Activated naive CD4-positive, alpha-beta T cell (primary cell): ENCODE measurements at regions not wholly inside any gene's neighbourhood (a gene's known extent, or its start where the extent isn't known, plus 50 kb on each side); places are given as distances from the start of the nearest gene placed in this dataset.

Experiments
- DNase-seq, 4 experiments: peaks; one replicate each; lab custom pipeline; 2025; lab: John Stamatoyannopoulos, UW

- DNase-seq = no peak
Observed at GRCh38 chr17:79443026-79443425, 167.8 kb downstream of the RBFOX3 start.

DNA sequence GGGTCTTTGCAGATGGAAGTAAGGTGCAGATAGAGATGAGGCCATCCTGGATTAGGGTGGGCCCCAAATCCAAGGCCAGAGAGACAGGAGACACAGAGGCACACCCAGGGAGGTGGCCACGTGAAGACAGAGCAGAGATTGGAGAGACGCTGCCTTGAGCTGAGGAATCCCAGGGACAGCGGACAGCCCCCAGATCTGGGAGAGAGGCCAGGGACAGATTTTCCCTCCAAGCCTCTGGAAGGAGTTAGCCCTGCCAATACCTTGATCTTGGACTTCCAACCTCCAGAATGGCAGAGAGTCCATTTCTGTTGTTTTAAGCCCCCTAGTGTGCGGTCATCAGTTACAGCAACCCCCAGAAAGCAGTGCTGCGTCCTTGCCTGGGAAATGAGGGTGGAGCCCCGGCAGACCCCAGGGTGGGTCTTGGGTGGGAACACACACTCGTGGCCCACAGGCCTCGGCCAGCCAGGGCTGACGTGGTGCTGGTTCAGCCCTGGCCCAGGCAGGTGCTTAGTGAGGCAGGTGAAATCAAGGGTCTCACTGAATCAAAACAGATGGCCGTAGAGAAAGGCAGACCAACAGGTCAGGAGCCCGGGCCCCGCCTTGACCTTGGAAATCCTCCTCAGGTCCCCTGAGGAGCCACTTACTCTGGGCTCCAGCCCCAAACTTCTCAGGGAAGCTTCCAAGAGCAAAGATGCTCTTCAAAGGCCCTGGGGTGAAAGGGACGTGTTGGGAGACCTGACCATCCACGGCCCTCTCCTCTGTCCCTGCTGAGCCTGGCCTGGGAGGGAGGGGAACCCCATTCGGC, 169.3 kb downstream of the RBFOX3 start:
- DNase-seq = no peak

GRCh38 chr17:79440251-79440650, 170.6 kb downstream of the RBFOX3 start:
- no peak for DNase-seq

GRCh38 chr17:79439493-79439892, 171.4 kb downstream of the RBFOX3 start:
- no peak for DNase-seq

GRCh38 chr17:79438546-79439334, 172.1 kb downstream of the RBFOX3 start:
- no peak for DNase-seq

DNA sequence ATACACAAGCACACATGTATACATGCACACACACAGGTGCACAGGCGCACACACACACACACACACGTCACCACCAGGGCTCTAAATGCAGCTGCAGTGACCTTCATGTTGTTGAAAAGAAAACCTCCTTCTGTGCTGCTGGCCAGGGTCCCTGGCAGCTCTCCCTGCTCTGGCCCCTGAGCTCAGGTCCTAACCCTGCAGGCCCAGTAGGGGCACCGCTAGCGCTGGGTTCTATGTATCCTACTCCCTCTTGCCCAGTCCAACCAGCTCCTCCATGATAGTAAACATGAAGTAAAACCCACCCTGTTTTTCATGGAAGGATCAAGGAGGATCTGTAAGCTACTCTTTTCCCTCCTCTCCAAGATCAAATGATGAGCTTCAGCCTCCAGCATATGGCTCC, 172.8 kb downstream of the RBFOX3 start:
- DNase-seq = no peak

DNA sequence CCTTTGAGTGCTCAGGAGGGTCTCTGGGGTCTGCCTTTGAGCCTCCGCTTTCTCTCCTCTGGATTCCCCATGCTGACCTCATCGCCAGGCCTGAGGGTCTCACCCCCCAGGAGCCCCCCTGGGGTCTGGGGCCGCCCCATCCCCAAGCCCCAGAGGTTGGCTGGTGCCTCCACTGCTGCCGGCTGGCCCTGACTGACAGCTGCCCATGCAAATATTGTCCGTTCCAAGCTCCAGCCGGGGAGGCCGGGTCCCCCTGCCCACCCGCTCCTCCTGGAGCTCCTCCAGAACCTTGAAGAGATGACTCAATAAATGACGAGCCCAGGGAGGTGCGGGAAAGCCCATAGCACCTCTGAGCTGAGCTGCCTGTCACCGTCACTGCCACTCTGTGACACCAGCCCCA, 173.8 kb downstream of the RBFOX3 start:
- no peak for DNase-seq

DNA sequence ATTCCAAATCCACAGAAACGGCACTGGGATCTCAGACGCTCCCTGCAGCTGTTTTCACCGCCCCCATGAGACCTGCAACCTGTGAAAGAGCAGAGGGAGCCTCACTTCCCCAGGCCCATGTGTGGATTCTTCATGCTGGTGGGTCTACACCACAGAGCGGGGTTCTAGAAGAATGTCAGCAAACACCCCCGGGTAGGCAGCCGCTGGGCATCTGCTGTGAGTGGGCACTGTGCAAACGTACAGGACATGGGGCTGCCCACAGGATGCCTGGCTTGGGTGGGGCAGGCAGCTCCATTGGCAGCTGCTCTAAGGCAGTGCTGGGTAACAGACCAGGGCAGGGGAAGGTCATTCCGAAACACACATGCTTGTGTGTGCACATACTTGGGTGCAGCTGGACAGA, 174.9 kb downstream of the RBFOX3 start:
- DNase-seq = no peak

DNA sequence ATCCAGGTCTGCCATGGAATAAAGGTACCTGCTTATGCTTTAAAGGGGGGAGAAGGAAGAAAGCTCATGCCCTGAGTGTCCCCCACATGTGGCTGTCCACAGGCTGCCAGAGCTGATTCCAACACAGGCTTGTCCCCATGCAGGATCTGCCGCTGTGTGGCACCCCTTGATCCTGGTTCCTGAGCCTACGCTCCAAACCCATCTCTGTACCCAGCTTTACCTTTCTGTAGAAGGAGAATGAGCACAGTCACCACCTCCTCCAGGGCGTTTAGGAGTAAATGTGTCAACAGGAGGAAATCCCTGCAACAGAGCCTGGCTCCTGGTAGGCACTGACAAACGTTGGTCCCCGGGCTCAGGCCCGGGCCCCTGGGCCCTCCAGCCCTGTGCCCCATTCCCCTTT, 175.6 kb downstream of the RBFOX3 start:
- DNase-seq = no peak

DNA sequence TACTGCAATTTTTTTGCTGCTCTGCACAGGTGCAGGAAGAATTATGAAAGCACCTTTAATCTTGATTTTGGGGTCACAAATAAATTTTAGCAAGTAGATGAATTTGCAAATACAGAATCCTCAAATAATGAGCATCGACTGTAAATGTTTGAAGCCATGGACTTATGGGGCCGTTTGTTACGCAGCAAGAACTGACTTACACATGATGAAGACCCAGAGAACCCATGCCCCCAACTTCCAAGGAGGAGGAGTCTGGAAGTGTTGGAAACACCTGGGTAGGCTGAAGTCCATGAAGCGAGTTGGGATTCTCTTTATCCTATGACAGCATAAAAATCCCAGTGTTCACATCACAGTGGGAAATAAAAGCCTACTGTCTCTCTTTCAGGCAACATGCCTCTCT, 176.6 kb downstream of the RBFOX3 start:
- no peak for DNase-seq

GRCh38 chr17:79433379-79433778, 177.5 kb downstream of the RBFOX3 start:
- DNase-seq = no peak

DNA sequence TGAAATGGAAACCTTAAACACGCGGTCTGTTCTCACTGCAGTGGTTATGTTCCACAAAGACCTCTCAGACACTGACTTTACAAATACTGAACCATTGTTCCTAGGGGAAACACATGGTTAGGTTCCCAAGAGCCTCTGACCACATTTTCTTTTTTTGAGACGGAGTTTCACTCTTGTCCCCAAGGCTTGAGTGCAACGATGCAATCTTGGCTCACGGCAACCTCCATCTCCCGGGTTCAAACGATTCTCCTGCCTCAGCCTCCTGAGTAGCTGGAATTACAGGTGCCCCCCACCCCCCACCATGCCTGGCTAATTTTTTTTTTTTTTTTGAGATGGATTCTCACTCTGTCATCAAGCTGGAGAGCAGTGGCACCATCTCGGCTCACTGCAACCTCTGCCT, 179.7 kb downstream of the RBFOX3 start:
- DNase-seq = no peak

DNA sequence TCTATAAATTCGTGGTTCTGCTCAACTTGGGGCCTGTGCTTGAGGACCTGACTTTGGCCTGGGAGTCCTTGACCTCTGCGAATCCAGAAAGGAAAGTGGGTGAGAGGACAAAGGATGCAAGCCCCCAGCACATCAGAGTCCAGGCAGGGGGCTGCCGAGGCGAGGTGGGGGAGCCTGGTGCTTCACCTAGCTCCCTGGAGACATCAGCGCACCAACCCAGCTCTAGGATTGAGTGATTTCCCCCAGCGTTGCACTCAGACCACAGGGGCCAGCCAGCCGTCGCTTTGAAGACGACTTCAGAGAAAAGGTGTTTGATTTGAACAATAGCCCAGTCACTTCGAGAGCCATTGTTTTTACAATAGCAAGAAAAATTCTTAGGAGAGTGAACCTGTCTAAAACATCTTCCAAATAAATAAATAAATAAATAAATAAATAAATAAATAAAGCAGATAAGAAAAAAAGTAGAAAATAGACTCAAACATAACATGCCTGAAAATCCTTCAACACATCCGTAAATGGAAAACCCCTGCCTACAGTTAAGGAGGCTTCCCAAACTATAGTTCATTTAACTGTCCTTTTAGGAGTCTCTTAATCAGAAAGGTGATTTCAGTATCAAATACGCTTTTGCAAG, 180.9 kb downstream of the RBFOX3 start:
- no peak for DNase-seq

DNA sequence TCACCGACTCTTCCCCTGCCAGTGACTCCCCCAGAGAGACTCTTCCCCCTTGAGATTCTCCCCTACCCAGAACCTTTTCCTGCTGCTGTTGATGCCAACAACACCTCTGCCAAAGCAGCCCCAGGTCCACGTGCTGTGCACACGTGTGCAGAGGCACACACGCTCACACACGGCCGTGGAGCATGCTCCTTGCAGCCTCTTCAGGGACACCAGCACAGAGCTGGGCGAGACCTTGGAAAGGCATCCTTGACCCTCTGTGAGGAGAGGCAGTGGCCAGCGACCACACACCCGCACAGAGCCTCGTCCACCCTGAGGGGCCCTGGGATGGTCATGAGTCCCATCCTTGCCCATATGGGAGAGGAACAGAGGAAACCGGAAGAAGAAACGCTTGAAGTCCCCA, 181.9 kb downstream of the RBFOX3 start:
- DNase-seq = no peak

- no peak for DNase-seq
Observed at GRCh38 chr17:79427621-79428539, 183.0 kb downstream of the RBFOX3 start.

DNA sequence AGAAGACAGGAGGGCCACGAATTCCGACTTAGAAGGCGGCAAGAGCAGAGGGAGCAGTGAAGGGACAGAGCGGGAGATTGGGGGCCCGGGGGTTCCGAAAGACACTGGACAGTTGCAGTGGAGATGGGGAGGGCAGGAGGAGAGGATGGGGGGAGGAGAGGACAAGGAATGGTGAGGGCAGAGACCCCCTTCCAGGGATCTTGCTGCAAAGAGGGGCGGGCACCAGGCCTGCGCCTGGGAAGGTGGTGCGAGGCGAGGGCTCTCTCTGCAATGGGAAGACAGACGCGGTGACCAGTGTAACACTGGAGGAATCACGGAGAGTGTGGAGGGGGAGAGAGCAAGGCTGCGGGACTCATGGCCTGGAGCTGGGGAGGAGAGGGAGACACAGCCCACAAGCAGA, 185.2 kb downstream of the RBFOX3 start:
- no peak for DNase-seq

GRCh38 chr17:79424471-79425185, 186.2 kb downstream of the RBFOX3 start:
- no peak for DNase-seq

DNA sequence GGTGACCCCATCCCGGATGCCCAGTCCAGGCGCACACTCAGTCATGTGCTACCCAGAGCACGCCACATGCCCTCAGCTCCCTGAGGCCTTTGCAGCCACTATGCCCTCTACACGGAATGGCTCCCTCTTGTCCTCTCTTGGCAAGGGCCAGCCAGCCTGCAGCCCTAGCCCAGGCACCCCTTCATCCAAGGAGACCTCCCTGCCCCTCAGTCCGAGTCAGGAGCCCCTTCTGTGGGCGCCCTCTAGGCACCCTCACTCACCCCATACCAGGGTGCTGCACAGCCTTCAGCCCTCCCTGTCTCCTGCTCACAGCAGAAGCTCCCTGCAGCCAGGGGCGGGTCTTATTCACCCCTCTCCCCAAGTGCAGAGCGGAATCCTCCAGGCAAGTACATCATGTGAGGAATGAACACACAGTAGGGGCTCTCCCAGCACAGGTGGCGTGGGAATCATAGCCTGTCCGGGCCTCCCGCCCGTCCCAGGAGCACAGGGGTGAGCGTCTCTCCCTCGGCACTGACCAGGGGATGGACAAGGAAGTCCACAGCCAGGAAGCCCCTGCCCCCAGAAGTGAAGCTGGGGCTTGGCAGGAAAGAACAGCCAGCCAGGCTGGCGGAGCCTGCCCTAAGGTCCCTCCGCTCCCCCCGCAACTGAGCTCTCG, 186.9 kb downstream of the RBFOX3 start:
- DNase-seq = no peak

GRCh38 chr17:79422236-79422635, 188.6 kb downstream of the RBFOX3 start:
- no peak for DNase-seq

DNA sequence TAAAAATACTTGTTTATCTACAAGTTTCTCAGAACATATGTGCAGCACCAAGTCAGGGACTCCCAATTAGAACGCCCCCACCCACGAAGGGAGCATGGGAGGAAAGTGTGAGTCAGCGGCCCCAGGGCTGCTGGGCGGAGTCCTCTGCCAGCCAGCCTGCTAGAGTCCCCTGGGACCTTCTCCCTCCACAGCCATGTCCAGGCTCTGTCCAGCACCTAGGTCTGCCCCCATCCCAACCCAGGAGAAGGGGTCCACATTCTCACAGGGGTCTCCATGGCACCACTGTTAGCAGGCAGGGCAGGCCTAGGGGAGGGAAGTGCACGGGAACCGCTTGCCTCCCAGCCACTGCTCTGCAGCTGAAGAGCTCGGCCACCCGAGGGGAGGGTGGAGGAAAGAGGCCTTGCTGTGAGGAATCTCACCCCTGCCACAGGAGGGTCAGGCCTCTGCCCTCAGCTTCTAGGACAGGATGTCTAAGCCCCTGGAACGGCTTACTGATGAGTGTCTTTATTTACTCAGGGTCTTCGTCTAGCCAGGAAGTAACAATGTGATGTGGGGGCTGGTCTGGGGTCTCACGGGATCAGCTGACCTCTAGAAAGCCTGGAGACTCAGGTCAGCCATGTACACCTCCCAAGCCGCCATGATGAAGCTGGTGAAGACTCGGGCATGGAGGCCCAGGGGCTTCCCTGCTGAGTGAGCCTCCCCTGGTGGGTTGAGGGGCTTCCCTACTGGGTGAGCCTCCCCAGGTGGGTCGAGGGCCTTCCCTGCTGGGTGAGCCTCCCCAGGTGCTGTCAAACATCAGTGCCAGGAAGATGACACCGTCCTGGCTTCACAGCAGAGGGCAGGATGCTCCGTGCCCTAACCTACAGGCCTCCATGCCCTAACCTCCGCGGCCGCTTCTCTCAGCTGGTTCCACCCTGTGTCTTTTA, 190.3 kb downstream of the RBFOX3 start:
- no peak for DNase-seq
